ENCODE measurements at regions not wholly inside any gene's neighbourhood (a gene's known extent, or its start where the extent isn't known, plus 50 kb on each side); places are given as distances from the start of the nearest gene placed in this dataset.

DNA sequence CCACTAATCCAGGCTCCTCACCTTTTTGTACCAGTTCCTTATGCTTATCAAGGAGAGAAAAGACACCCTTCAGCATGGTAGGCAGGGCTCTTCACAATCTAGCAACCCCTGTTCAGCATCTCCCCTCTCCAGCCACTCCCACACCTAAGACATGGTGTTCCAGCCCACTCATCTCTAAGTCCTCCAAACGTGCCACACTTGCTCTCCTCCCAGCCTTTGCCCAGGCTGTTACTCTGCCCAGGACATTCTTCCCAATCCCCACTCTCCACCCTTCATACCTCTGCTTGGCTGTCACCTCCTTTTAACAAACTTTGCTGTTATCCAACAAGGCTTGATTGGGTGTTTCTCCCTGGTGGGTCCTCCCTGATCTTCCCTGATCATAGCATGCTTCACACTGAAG lies 270.6 kb upstream of the CHAC2 start:
- H3K27me3 Mint-ChIP-seq (ENCODE audit: insufficient read depth, low read depth, poor library complexity) = no peaks in the 10 kb centered on the region
- Histone ChIP-seq H3K36me3 (ENCODE audit: insufficient read depth) (no peaks in the 10 kb centered on the region), H3K4me1 (ENCODE audit: insufficient read depth) (no peaks in the 10 kb centered on the region), H3K27me3 (ENCODE audit: insufficient read depth) (no peaks in the 10 kb centered on the region), H2AFZ (no peak overlapping the region), H3K9me2 (ENCODE audit: insufficient read depth) (no peaks in the 10 kb centered on the region), H3K79me2 (replicated peaks; ENCODE audit: insufficient read depth) (no peaks in the 10 kb centered on the region), H4K20me1 (replicated peaks; ENCODE audit: insufficient read depth) (no peaks in the 10 kb centered on the region), H3K4me2 (no peak overlapping the region), H3K4me3 (no peak overlapping the region), H3F3A (replicated peaks; ENCODE audit: low read depth) (no peaks in the 10 kb centered on the region), H3K27ac (ENCODE audit: low read depth) (no peak overlapping the region)
- ATAC-seq (no peak), DNase-seq (ENCODE audit: low spot score) (no peak)
- H3K4me1 Mint-ChIP-seq = no peaks in the 10 kb centered on the region
- H3K27ac Mint-ChIP-seq = no peak overlapping the region
- no peak overlapping the region for H3K4me3 Mint-ChIP-seq
- H3K9me3 Mint-ChIP-seq = no peaks in the 10 kb centered on the region
- TF ChIP-seq POLR2AphosphoS5 (IDR thresholded peaks at IDR 0.05; ENCODE audit: low read depth) (no peak), CTCF (conservative IDR thresholded peaks at IDR 0.05; ENCODE audit: low read depth in 2 of 2) (no peak), EZH2 (IDR thresholded peaks at IDR 0.05; ENCODE audit: low read depth, unreplicated experiment) (no peak), STAT1 (IDR thresholded peaks at IDR 0.05; ENCODE audit: unreplicated experiment) (no peak), NANOG (IDR thresholded peaks at IDR 0.05; ENCODE audit: borderline replicate concordance) (no peak), REST (IDR thresholded peaks at IDR 0.05; ENCODE audit: unreplicated experiment) (no peak), ZNF114 (CRISPR knock-in tag; IDR thresholded peaks at IDR 0.05) (no peak)
- no peaks in the 10 kb centered on the region for H3K36me3 Mint-ChIP-seq (ENCODE audit: low read depth)

GRCh38 chr2:53493210-53493609 lies 274.4 kb upstream of the CHAC2 start:
- Histone ChIP-seq H2AFZ (no peak overlapping the region), H3F3A (replicated peaks; ENCODE audit: low read depth) (no peaks in the 10 kb centered on the region), H4K20me1 (replicated peaks; ENCODE audit: insufficient read depth) (no peaks in the 10 kb centered on the region), H3K36me3 (ENCODE audit: insufficient read depth) (no peaks in the 10 kb centered on the region), H3K27ac (ENCODE audit: low read depth) (no peak overlapping the region), H3K79me2 (replicated peaks; ENCODE audit: insufficient read depth) (no peaks in the 10 kb centered on the region), H3K4me1 (ENCODE audit: insufficient read depth) (no peaks in the 10 kb centered on the region), H3K27me3 (ENCODE audit: insufficient read depth) (no peaks in the 10 kb centered on the region), H3K9me2 (ENCODE audit: insufficient read depth) (0 out of 2 replicates have a peak, but pooled peaks cover 6% of the 10 kb centered on the region), H3K4me2 (no peak overlapping the region), H3K4me3 (no peak overlapping the region)
- H3K27ac Mint-ChIP-seq = no peak overlapping the region
- no peaks in the 10 kb centered on the region for H3K4me1 Mint-ChIP-seq
- ATAC-seq = no peak
- no peaks in the 10 kb centered on the region; the same call in 2 of the 3 replicates for H3K36me3 Mint-ChIP-seq (ENCODE audit: low read depth)
- H3K27me3 Mint-ChIP-seq (ENCODE audit: insufficient read depth, low read depth, poor library complexity) = no peaks in the 10 kb centered on the region
- H3K4me3 Mint-ChIP-seq = no peak overlapping the region
- DNase-seq (ENCODE audit: low spot score) = no peak
- H3K9me3 Mint-ChIP-seq = peaks cover 3% of the 10 kb centered on the region; the same call in 1 of the 3 replicates
- TF ChIP-seq EZH2phosphoT487 (IDR thresholded peaks at IDR 0.05; ENCODE audit: unreplicated experiment) (no peak), STAT1 (IDR thresholded peaks at IDR 0.05; ENCODE audit: unreplicated experiment) (no peak), ZNF114 (CRISPR knock-in tag; IDR thresholded peaks at IDR 0.05) (no peak), POLR2AphosphoS5 (IDR thresholded peaks at IDR 0.05; ENCODE audit: low read depth) (no peak), ZNF331 (CRISPR knock-in tag; IDR thresholded peaks at IDR 0.05; ENCODE audit: low read depth) (no peak), REST (IDR thresholded peaks at IDR 0.05; ENCODE audit: unreplicated experiment) (no peak), CREB1 (CRISPR knock-in tag; IDR thresholded peaks at IDR 0.05; ENCODE audit: low read depth) (no peak), JUNB (IDR thresholded peaks at IDR 0.05; ENCODE audit: unreplicated experiment) (no peak), EZH2 (IDR thresholded peaks at IDR 0.05; ENCODE audit: low read depth, unreplicated experiment) (no peak)

Measured in GM23338 (cell line).